Pancreas (tissue), 10 donors: ENCODE measurements at regions not wholly inside any gene's neighbourhood (a gene's known extent, or its start where the extent isn't known, plus 50 kb on each side); places are given as distances from the start of the nearest gene placed in this dataset.

Source experiments
- ATAC-seq, 4 donors: fragments of 200-7000 bp; cut with Tn5 transposase; one replicate each; pipeline versions ENCODE4 v1.8.0 to v1.9.1; 2020; ENCODE audit warnings: mild to moderate bottlenecking in 4 of 4, moderate library complexity in 4 of 4
- DNase-seq, 6 donors: peaks; one replicate each; pipeline ENCODE4 v3.0.0-alpha.2; 2020
- FAIRE-seq: peaks from 2 replicates; lab custom pipeline; 2012; peaks lifted over from hg19 to GRCh38; lab: Jason Lieb, UNC
- H3K27ac ChIP-seq, 4 donors: fragments of 200-600 bp; sonication (generic); 1 replicate in 3 of 4; 2 replicates in 1 of 4; pipeline versions ENCODE4 v1.5.0 to v1.8.0; 2020
- H3K27me3 ChIP-seq, 4 donors: fragments of 200-600 bp; one replicate each; pipeline ENCODE4 v1.8.0; 2021
- H3K36me3 ChIP-seq, 3 donors: fragments of 200-600 bp; sonication (generic) in 1 of 3; one replicate each; pipeline versions ENCODE4 v1.5.0 to v1.8.0; 2020 to 2021
- H3K4me1 ChIP-seq, 3 donors: fragments of 200-600 bp; one replicate each; pipeline ENCODE4 v1.8.0; 2021
- H3K4me3 ChIP-seq, 4 donors: fragments of 200-600 bp; sonication (generic) in 2 of 4; one replicate each; pipeline versions ENCODE4 v1.5.0 to v1.8.0; 2020 to 2021
- H3K9me3 ChIP-seq, 4 donors: fragments of 200-600 bp; one replicate each; pipeline ENCODE4 v1.8.0; 2021
- WGBS, 2 donors: extraction: QIAGEN DNeasy Blood & Tissue Kit; methylation state at CpG; one replicate each; pipeline ENCODE4 v1.1.7; 2013; 5-methylcytosine and 5-hydroxymethylcytosine counted together
- intact Hi-C, 3 donors: fragments of 100-400 bp; cut with DNase I; formaldehyde crosslinking; loops; one replicate each; pipeline versions ENCODE4 v1.11.1 to v1.14.2; 2022
- TF ChIP-seq, protein P1 (sequence below), 4 donors: fragments of 200-600 bp; sonication (generic) in 3 of 4; IDR thresholded peaks; one replicate each; pipeline versions ENCODE4 v1.5.0 to v1.8.0; 2021; ENCODE audit warnings: antibody characterized with exemption in 4 of 4
- donor health status: healthy with polysubstance abuse.
- donor health status: DM: no; HTN: no; CAD: no; lungs with moderate emphysema.
- donor health status: DM: no; HTN: no; CAD: no.
- donor health status: control.
- donor health status: control.
- donor health status: Bipolar disorder and iron deficiency.
- donor health status: DM: yes; HTN: yes; CAD: no.
- donor health status: DM: no; HTN: no; CAD: no.
- donor health status: DM: no; HTN: no; CAD: no.
- donor health status: DM: yes; HTN: yes; CAD: no.

GRCh38 chr1:14522926-14523241 lies 75.6 kb upstream of the KAZN start:
- DNase-seq (peak in 1 of 6 donors; percentile 41), ATAC-seq (peak in 3 of 4 donors; percentile 34 to 68 (median 67)), FAIRE-seq (no peak)
- H3K36me3 ChIP-seq = no peaks in the 10 kb centered on the region
- H3K9me3 ChIP-seq = no peaks in the 10 kb centered on the region
- no peak overlapping the region for H3K4me3 ChIP-seq
- intact Hi-C loops = no loop called here
- H3K4me1 ChIP-seq = no peaks in the 10 kb centered on the region
- H3K27me3 ChIP-seq = no peaks in the 10 kb centered on the region
- peak overlapping the region in 1 of 4 donors; percentile 41 for H3K27ac ChIP-seq
- 51 to 78% methylated on average over 4 of the region's 4 CpGs for WGBS, 2 donors
- TF ChIP-seq, protein P1, sequence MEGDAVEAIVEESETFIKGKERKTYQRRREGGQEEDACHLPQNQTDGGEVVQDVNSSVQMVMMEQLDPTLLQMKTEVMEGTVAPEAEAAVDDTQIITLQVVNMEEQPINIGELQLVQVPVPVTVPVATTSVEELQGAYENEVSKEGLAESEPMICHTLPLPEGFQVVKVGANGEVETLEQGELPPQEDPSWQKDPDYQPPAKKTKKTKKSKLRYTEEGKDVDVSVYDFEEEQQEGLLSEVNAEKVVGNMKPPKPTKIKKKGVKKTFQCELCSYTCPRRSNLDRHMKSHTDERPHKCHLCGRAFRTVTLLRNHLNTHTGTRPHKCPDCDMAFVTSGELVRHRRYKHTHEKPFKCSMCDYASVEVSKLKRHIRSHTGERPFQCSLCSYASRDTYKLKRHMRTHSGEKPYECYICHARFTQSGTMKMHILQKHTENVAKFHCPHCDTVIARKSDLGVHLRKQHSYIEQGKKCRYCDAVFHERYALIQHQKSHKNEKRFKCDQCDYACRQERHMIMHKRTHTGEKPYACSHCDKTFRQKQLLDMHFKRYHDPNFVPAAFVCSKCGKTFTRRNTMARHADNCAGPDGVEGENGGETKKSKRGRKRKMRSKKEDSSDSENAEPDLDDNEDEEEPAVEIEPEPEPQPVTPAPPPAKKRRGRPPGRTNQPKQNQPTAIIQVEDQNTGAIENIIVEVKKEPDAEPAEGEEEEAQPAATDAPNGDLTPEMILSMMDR (IDR thresholded peaks at IDR 0.05) = no peak

DNA sequence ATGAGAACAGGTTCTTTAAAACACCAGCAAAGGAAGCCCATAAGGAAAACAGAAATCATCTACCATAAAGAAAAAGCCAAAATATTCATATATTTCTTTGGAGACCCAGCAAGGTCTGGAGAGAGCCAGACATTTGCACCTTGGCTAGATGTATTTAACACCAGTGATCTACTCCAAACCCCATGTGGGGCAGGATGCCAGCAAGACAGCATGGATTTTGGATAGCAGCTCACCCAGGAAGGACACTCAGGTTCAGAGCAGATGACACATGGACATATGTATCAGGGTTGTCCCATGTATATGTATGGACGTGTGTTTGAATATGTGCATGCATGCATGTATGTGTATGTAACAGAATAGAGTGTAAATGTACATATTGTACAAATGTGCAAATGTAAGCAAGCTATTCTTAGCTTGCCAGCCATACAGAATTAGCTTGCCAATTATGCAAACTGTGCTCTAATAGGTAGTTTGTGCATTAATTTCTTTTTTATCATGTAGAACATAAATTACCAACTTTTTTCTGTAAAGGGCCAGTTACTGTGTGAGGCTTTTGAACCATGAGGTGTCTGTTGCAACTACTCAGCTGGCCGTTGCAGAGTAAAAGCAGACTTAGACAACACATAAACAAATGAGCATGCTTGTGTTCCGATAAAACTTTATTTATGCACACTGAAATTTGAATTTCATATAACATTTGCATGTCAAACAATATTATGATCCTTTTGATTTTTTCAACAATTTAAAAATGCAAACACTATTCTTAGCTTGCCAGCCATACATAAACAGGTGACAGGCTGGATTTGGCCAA lies 73.5 kb upstream of the KAZN start:
- Histone ChIP-seq H3K4me1 (no peaks in the 10 kb centered on the region), H3K27ac (no peak overlapping the region)
- DNase-seq = no peak

DNA sequence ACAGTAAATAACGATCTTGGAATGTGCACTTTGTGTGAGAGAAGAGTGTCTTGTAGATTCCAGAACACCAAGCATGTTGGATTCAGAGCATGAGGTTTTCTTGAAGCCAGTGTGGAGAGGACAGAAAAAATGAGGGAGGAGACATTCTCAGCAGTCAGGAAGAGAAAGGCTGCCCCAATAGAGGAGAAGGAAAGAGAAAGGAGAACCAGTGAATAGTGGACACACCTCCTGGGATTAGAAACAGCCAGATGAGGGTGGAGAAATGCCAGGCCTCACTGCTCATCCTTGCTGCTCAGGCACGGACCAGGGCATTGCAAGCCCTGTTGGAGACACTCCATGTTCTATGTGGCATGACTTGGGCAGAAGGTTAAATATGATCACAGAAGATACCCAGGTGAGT lies 69.0 kb upstream of the KAZN start:
- WGBS, 2 donors = 46% methylated on average over 2 of the region's 2 CpGs
- intact Hi-C loops = no loop called here
- TF ChIP-seq, protein P1 (IDR thresholded peaks at IDR 0.05) = no peak
- DNase-seq = no peak
- ATAC-seq = no peak
- no peaks in the 10 kb centered on the region for H3K27me3 ChIP-seq
- no peak overlapping the region for H3K4me3 ChIP-seq
- no peaks in the 10 kb centered on the region for H3K9me3 ChIP-seq
- H3K27ac ChIP-seq = no peak overlapping the region
- H3K4me1 ChIP-seq = no peaks in the 10 kb centered on the region
- no peak for FAIRE-seq
- H3K36me3 ChIP-seq = no peaks in the 10 kb centered on the region

More for the DNA sequence above, 73.5 kb upstream of the KAZN start:
- intact Hi-C loops = no loop called here
- Histone ChIP-seq H3K4me3 (no peak overlapping the region), H3K27me3 (no peaks in the 10 kb centered on the region), H3K9me3 (no peaks in the 10 kb centered on the region), H3K36me3 (no peaks in the 10 kb centered on the region)
- FAIRE-seq (no peak), ATAC-seq (no peak)
- 73 to 81% methylated on average over 3 of the region's 3 CpGs for WGBS, 2 donors
- TF ChIP-seq, protein P1 (IDR thresholded peaks at IDR 0.05) = no peak

DNA sequence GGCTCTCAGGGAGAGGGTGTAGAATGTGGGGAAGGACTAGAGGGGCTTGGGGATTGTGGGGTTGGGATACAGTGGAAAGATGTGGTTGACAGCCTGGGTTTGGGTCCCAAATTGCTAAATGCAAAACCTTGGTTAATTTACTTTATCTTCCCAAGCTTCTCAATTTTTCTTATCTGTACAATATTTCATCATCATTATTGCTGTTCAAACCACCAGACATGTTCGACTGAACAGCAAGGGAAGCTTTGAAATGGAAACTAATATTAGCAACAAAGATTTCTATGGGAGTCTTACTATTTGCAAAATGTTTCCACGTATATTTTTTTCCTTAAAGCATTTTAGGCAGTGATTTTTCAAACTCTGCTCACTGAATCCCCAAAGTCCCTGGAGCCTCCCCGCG lies 67.0 kb upstream of the KAZN start:
- no peak overlapping the region for H3K4me3 ChIP-seq
- intact Hi-C loops = no loop called here
- TF ChIP-seq, protein P1 (IDR thresholded peaks at IDR 0.05) = no peak
- no peak overlapping the region for H3K27ac ChIP-seq
- H3K27me3 ChIP-seq = no peaks in the 10 kb centered on the region
- WGBS, 2 donors = 70 to 74% methylated on average over 4 of the region's 4 CpGs
- no peaks in the 10 kb centered on the region for H3K9me3 ChIP-seq
- ATAC-seq (no peak), FAIRE-seq (no peak), DNase-seq (no peak)
- H3K36me3 ChIP-seq = no peaks in the 10 kb centered on the region
- no peaks in the 10 kb centered on the region for H3K4me1 ChIP-seq

- ATAC-seq (peak in 1 of 4 donors; percentile 44), DNase-seq (no peak), FAIRE-seq (no peak)
- 63 to 70% methylated on average over 6 of the region's 6 CpGs for WGBS, 2 donors
- no peaks in the 10 kb centered on the region for H3K9me3 ChIP-seq
- H3K27ac ChIP-seq = no peak overlapping the region
- TF ChIP-seq, protein P1 (IDR thresholded peaks at IDR 0.05) = no peak
- no peaks in the 10 kb centered on the region for H3K4me1 ChIP-seq
- intact Hi-C loops = no loop called here
- no peak overlapping the region for H3K4me3 ChIP-seq
- no peaks in the 10 kb centered on the region for H3K36me3 ChIP-seq
- no peaks in the 10 kb centered on the region for H3K27me3 ChIP-seq
Observed at GRCh38 chr1:14535619-14536355, 62.7 kb upstream of the KAZN start.
